H1 (cell line): ENCODE measurements at regions not wholly inside any gene's neighbourhood (a gene's known extent, or its start where the extent isn't known, plus 50 kb on each side); places are given as distances from the start of the nearest gene placed in this dataset.

Experiments
- BRCA1 ChIP-seq: IDR thresholded peaks from 2 replicates; pipeline ENCODE4 v1.6.1; 2012; ENCODE audit warnings: low read depth, low read length, improper control_type of control experiment
- CBX5 ChIP-seq: fragments of 300-800, 300-1000 bp; sonication (generic); IDR thresholded peaks from 2 replicates; pipeline ENCODE4 v1.7.1; 2016; ENCODE audit warnings: antibody characterized with exemption, low read length, low read depth

DNA sequence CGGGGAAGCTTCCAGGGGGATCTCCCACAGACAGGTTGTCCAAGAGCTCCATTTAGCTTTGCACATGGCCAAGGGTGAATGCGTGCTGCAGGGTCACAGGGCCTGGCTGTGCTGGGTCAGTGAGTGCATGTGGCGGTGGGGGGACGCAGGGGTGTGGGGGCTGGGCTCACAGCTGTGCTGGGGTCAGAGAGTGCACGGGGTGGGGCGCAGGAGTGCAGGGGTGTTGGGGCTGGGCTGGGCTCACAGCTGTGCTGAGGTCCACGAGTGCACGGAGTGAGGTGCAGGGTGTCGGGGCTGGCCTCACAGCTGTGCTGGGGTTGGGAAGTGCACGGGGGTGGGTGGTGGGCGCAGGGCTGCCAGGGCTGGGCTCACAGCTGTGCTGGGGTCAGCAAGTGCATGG, 557.7 kb downstream of the BRD1 start:
- TF ChIP-seq CBX5 (no peak), BRCA1 (no peak)
